SK-N-SH (cell line): ENCODE measurements at regions not wholly inside any gene's neighbourhood (a gene's known extent, or its start where the extent isn't known, plus 50 kb on each side); places are given as distances from the start of the nearest gene placed in this dataset.

Experiments used
- CTCF ChIP-seq: fragments of 200-600 bp; sonication (generic); IDR thresholded peaks from 2 replicates; pipeline ENCODE4 v1.6.1; 2017; ENCODE audit warnings: antibody characterized with exemption, mild to moderate bottlenecking, moderate library complexity
- ELF1 ChIP-seq: IDR thresholded peaks from 2 replicates; pipeline ENCODE4 v1.4.0; 2012
- MAX ChIP-seq: IDR thresholded peaks from 2 replicates; pipeline ENCODE4 v1.4.0; 2012; ENCODE audit warnings: low read depth
- NRF1 ChIP-seq: IDR thresholded peaks from 2 replicates; pipeline ENCODE4 v1.6.1; 2012; ENCODE audit warnings: low read depth, mild to moderate bottlenecking, low read length
- POLR2AphosphoS5 ChIP-seq: IDR thresholded peaks from 2 replicates; pipeline ENCODE4 v1.6.1; 2012; ENCODE audit warnings: low read depth, low read length
- RAD21 ChIP-seq: IDR thresholded peaks from 2 replicates; pipeline ENCODE4 v1.6.1; 2012; ENCODE audit warnings: mild to moderate bottlenecking, low read length
- SIN3A ChIP-seq: IDR thresholded peaks from 2 replicates; pipeline ENCODE4 v1.6.1; 2012; ENCODE audit warnings: low read depth, mild to moderate bottlenecking, low read length, moderate library complexity, borderline replicate concordance
- TAF1 ChIP-seq: IDR thresholded peaks from 2 replicates; pipeline ENCODE4 v1.6.1; 2012; ENCODE audit warnings: low read depth, mild to moderate bottlenecking, low read length, moderate library complexity, borderline replicate concordance
- TCF12 ChIP-seq: IDR thresholded peaks from 2 replicates; pipeline ENCODE4 v1.4.0; 2012

- no peak for TF ChIP-seq ELF1
- TF ChIP-seq TCF12, result no peak
- TF ChIP-seq SIN3A, result no peak
- no peak for TF ChIP-seq POLR2AphosphoS5
- TF ChIP-seq CTCF, result no peak
- no peak for TF ChIP-seq NRF1
- no peak for TF ChIP-seq RAD21
- no peak for TF ChIP-seq MAX
- TF ChIP-seq TAF1, result no peak
Measured at GRCh38 chr2:120402067-120402433, 56.1 kb downstream of the INHBB start.
